Transverse colon (tissue), 4 donors: ENCODE measurements at regions not wholly inside any gene's neighbourhood (a gene's known extent, or its start where the extent isn't known, plus 50 kb on each side); places are given as distances from the start of the nearest gene placed in this dataset.

Experiments used
- CTCF ChIP-seq, 5 experiments: fragments of 200-600 bp in 3 of 5; fragments of 450-650 bp in 2 of 5; sonication (generic) in 3 of 5; IDR thresholded peaks; 1 replicate in 2 of 5; 2 replicates in 3 of 5; pipeline ENCODE4 v1.5.1; 2016 to 2017; ENCODE audit warnings: antibody characterized with exemption in 5 of 5, inconsistent platforms in 3 of 5, mild to moderate bottlenecking in 2 of 5, moderate library complexity in 1 of 5
- EP300 ChIP-seq: sonication (generic); formaldehyde crosslinking; IDR thresholded peaks from one replicate; pipeline ENCODE4 v1.6.1; 2017; ENCODE audit warnings: antibody characterized with exemption, low read depth
- POLR2A ChIP-seq: fragments of 450-650 bp; IDR thresholded peaks from one replicate; pipeline ENCODE4 v1.6.1; 2016; ENCODE audit warnings: antibody characterized with exemption, mild to moderate bottlenecking, moderate library complexity
- POLR2AphosphoS5 ChIP-seq, 3 donors: sonication (generic); formaldehyde crosslinking; IDR thresholded peaks; one replicate each; pipeline ENCODE4 v1.6.1; 2016; ENCODE audit warnings: antibody characterized with exemption in 3 of 3

GRCh38 chr3:164918905-164919304 is 159.4 kb downstream of the SI start:
- TF ChIP-seq CTCF (IDR thresholded peaks at IDR 0.05), result no peak
- TF ChIP-seq POLR2AphosphoS5 (IDR thresholded peaks at IDR 0.05), result no peak
- TF ChIP-seq POLR2A, result no peak
- no peak for TF ChIP-seq EP300
